Neutrophil (primary cell): ENCODE measurements at regions not wholly inside any gene's neighbourhood (a gene's known extent, or its start where the extent isn't known, plus 50 kb on each side); places are given as distances from the start of the nearest gene placed in this dataset.

Experiments
- H3K27ac ChIP-seq: fragments of 200-600 bp; sonication (generic); 2 replicates; pipeline ENCODE4 v1.5.1; 2016; ENCODE audit warnings: mild to moderate bottlenecking, moderate library complexity
- H3K27me3 ChIP-seq: fragments of 200-600 bp; sonication (generic); 2 replicates; pipeline ENCODE4 v1.6.0; 2016; ENCODE audit warnings: mild to moderate bottlenecking
- H3K36me3 ChIP-seq: fragments of 200-600 bp; sonication (generic); 2 replicates; pipeline ENCODE4 v1.5.1; 2017
- H3K4me1 ChIP-seq, 2 experiments: fragments of 200-600 bp in 1 of 2; sonication (generic) in 1 of 2; 1 replicate in 1 of 2; 2 replicates in 1 of 2; pipeline versions ENCODE4 v1.5.1 to v1.6.1; 2013 to 2016; ENCODE audit warnings: low read depth in 1 of 2, low read length in 1 of 2, mild to moderate bottlenecking in 1 of 2, moderate library complexity in 1 of 2; ENCODE audit not compliant: control insufficient read depth in 1 of 2, insufficient read depth in 1 of 2
- H3K4me3 ChIP-seq, 2 experiments: fragments of 200-600 bp in 1 of 2; sonication (generic) in 1 of 2; 1 replicate in 1 of 2; 2 replicates in 1 of 2; pipeline ENCODE4 v1.5.1; 2013 to 2016; ENCODE audit warnings: low read depth in 1 of 2, low read length in 1 of 2, mild to moderate bottlenecking in 1 of 2, moderate library complexity in 1 of 2
- H3K9me3 ChIP-seq: fragments of 200-600 bp; sonication (generic); 2 replicates; pipeline ENCODE4 v1.5.1; 2016
- CTCF ChIP-seq: fragments of 200-600 bp; sonication (generic); IDR thresholded peaks from 2 replicates; pipeline ENCODE4 v1.5.1; 2016; ENCODE audit warnings: antibody characterized with exemption

DNA sequence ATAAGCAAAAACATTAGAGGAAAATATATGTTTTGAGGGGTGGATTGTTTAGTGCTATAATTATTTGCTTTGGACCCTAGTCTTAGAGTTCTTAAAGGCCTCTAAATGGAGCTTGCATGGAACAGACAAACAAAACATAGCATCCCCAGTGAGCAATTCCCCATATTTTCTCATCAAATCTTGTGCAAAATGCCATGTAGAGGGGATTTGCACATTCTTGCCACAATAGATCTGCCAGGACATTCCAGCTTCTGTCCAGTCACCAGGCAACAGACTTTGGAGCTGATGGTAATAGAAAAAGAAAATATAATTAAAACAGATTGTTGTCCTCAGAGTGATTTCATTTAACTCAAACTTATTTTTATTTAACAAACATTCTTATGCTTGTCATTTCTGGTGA is 360.3 kb upstream of the PDGFD start:
- no peak for TF ChIP-seq CTCF
- no peaks in the 10 kb centered on the region for H3K36me3 ChIP-seq
- no peak overlapping the region for H3K4me3 ChIP-seq
- no peaks in the 10 kb centered on the region for H3K27me3 ChIP-seq
- H3K9me3 ChIP-seq = no peaks in the 10 kb centered on the region
- H3K27ac ChIP-seq = no peak overlapping the region
- no peaks in the 10 kb centered on the region for H3K4me1 ChIP-seq

- H3K27ac ChIP-seq = no peak overlapping the region
- H3K36me3 ChIP-seq = no peaks in the 10 kb centered on the region
- H3K4me1 ChIP-seq = no peaks in the 10 kb centered on the region
- no peaks in the 10 kb centered on the region for H3K9me3 ChIP-seq
- no peaks in the 10 kb centered on the region for H3K27me3 ChIP-seq
- H3K4me3 ChIP-seq = no peak overlapping the region
- no peak for TF ChIP-seq CTCF
Observed at GRCh38 chr11:104523611-104524010, 359.7 kb upstream of the PDGFD start.

DNA sequence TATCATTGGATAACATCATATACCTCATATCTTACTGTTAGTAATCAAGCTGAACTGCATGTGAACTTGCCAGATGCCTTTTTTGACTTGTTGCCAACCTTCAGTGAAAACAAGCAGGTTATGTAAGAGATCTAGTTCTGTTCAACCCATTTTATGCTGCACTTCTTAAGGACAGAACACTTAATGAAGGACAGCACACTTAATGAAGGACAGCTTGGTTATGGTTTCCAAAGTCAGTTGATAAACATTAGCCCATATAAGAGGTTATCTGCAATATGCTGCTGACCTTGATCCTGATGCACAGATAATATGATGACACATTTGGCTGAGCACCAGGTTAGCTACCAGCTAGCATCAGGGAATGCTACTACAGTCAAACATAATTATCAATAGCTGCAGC is 358.7 kb upstream of the PDGFD start:
- Histone ChIP-seq H3K27me3 (no peaks in the 10 kb centered on the region), H3K27ac (no peak overlapping the region), H3K4me1 (no peaks in the 10 kb centered on the region), H3K36me3 (no peaks in the 10 kb centered on the region), H3K4me3 (no peak overlapping the region), H3K9me3 (no peaks in the 10 kb centered on the region)
- TF ChIP-seq CTCF = no peak

DNA sequence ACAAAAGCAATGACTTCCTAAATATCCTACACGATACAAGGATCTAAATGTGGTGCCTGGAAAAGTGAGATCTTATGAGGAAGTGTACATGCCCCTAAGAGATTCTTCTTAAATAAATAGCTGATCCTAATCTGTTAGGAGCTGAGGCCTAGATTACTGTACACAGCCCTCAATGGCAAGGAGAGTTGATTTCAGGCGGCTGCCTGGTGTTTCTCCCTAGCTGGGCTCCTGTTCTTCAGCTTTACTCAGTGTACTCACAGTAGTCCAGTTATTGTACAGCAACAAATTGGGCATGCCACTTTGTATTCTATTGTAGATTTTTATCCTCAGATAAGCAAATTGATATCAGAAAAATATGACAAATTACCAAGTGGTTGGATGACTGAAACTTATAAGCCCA is 358.2 kb upstream of the PDGFD start:
- Histone ChIP-seq H3K4me1 (no peaks in the 10 kb centered on the region), H3K27ac (no peak overlapping the region), H3K4me3 (no peak overlapping the region), H3K27me3 (no peaks in the 10 kb centered on the region), H3K36me3 (no peaks in the 10 kb centered on the region), H3K9me3 (no peaks in the 10 kb centered on the region)
- TF ChIP-seq CTCF = no peak

DNA sequence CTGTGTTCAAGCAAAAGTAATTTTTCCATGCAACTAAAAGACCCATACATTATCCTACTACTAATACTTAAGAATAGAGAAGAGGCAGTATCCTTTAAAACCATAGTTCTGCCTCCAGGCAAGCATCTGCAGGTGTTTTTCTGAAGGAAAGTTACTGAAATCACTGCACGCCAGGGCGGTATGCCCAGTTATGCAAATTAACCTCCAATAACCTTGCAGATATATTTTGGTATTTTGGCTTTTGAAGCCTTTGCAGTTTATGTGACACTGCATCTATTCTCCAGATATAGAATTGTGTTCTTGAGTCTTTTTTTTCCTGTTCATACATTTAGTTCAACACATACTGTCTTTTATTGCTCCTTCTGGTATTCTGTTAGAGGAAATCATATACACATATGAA is 346.2 kb upstream of the PDGFD start:
- Histone ChIP-seq H3K4me1 (no peaks in the 10 kb centered on the region), H3K27ac (no peak overlapping the region), H3K9me3 (no peaks in the 10 kb centered on the region), H3K36me3 (no peaks in the 10 kb centered on the region), H3K27me3 (no peaks in the 10 kb centered on the region), H3K4me3 (no peak overlapping the region)
- no peak for TF ChIP-seq CTCF

GRCh38 chr11:104490182-104490581 is 326.2 kb upstream of the PDGFD start:
- H3K27ac ChIP-seq = no peak overlapping the region
- no peaks in the 10 kb centered on the region for H3K4me1 ChIP-seq
- peaks cover 3% of the 10 kb centered on the region for H3K9me3 ChIP-seq
- no peaks in the 10 kb centered on the region for H3K36me3 ChIP-seq
- no peak for TF ChIP-seq CTCF
- H3K27me3 ChIP-seq = no peaks in the 10 kb centered on the region
- H3K4me3 ChIP-seq = no peak overlapping the region
